ENCODE measurements at regions not wholly inside any gene's neighbourhood (a gene's known extent, or its start where the extent isn't known, plus 50 kb on each side); places are given as distances from the start of the nearest gene placed in this dataset.
"Not testable (repeated sequence)": the region's sequence is repeated elsewhere in the genome, so short reads cannot be mapped to it uniquely, and the experiment has no call there.

DNA sequence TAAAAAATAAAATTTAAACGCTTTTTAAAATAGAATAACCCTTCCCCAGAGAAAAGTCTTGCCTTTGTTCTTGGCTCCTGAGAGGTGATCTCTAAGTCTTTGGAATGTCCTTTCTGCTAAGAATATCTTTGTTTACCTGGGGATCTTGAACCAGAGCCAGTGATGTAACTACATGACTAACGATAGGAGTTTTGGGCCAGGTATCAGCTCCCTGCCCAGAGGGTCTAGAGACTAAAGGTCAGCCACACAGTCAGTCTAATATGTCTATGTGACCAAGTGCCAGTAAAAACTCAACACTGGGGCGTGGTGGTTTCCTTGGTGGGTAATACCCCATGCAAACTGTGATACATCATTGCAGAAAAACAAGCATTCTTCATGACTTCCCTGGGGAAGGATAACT lies 1351.9 kb upstream of the C9orf72 start:
- DNase-seq (ENCODE audit: low read depth): no peak

DNA sequence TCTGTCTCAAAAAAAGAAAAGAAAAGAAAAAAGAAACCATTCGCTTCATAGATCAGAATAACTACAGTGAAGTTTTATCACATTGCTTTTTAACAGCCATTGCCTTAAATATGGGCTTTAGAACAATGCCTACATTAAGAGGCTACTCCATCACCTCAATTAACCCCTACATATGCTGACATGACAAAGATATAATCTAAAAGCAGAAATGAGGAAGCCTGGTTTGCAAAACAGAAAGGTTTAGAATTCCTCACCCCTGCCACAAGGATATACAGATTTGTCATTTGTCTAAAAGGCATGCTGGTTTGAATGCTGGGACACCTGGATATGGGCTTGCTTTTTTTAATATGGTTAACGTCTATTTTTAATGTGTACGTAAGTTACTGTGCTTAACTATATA lies 1353.0 kb upstream of the C9orf72 start:
- DNase-seq (ENCODE audit: low read depth): no peak

DNA sequence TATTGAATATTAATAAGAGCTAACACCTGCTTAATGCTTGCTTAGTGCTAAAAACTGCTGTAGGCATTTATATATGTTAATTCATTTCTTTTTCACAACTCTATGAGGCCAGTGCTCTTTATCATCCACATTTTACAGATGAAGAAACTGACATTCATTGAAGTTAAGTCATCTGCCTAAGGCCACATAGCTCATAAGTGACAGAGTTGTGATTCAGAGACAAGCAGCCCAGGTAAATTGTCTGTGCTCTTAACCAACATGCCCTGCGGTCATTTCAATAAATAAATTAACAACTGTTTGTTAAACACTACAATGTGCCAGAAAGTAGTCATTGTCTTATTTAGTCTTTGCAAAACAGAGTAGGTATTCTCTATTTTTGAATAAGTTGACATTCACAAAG lies 1354.4 kb upstream of the C9orf72 start:
- no peak for DNase-seq (ENCODE audit: low read depth)

DNA sequence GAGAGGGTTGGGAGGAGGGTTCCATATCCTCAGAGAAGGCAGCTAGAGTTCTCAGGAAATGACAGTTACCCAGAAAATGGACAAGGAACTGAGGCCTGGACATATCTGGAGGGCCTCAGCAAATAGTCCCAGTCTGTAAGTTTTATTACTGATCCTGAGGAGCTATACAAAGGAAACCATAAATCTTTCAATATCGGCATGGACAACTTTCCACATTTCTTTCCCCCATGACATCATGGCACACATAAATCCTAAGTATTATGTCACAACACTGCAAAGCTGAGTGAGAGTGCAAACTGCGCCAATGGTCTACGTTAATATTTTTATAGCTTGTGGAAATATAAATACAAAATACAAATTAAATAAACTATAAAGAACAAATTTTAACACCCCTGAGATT lies 1356.2 kb upstream of the C9orf72 start:
- DNase-seq (ENCODE audit: low read depth): no peak

DNA sequence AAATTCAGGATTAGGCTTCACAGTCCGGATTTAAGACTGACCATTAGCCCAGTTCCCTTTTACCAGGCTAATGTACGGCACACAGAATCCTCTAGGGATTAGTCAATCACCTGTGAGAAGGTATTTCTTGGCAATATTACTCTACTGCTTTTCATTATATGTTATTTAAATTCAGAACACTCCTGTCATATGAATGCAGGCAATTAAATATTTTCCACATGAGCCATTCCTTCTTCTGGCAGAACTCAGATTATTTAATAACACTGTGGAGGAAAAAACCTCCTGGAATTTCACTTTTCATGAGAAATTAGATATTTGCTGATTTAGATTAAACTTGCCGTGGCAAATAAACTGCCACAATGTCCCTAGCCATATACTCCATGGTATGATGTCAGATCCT lies 1357.5 kb upstream of the C9orf72 start:
- DNase-seq (ENCODE audit: low read depth): no peak

DNA sequence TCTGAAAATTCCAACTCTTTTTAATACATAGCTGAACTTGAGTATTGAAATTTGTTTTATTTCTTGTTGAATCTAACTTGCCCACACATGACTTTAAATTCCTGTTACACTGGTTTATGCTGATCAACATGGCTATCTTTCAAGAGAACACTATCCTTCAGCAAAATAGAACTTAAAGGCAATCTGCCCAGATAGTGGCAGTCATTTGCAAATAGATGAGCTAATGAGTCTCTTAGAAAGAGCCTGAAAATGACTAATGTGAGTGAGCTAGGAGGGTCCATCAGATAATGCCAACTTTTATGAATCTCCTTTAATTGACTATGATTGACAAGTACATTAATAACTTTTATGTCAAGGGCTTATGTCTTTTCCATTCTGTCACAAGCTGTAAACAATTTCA lies 1360.8 kb upstream of the C9orf72 start:
- DNase-seq (ENCODE audit: low read depth): no peak

DNA sequence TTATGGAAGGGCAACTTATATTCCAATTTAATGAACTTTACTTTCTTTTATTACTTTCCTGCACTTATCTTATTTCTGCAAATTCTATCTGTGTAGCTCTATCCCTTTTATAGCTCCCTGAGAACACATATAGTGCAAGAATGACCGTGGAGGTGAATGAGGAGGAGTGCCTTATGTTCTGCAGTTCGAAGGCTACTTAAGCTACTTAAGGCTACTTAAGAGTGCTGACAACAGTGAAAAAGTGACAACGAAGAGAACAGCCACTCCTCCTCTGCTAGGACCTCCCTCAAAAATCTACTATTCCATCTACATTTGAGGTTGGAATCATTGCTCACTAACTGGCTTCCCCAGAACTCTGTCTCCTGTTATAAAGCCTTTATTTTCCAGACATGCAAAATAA lies 1365.7 kb upstream of the C9orf72 start:
- DNase-seq (ENCODE audit: low read depth): no peak

DNA sequence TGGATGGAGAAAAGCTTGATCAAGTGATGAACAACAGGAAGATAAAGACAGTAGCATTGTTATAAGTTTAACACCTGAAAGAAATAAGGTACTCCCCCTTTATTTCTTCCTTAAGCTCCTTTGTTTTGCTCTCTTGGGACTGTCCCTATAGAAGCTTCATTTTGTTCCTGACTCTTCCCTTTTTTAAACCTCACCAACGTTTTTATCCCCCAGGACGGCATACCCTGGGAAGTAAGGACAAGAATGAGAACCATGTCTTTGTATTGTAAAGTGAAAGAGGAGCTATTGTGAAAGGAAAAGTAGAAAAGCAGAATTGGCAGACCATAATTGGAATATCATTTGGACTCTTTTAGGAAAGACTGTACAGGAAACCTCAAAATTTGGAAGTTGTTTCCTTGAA lies 1368.6 kb upstream of the C9orf72 start:
- DNase-seq (ENCODE audit: low read depth): no peak

DNA sequence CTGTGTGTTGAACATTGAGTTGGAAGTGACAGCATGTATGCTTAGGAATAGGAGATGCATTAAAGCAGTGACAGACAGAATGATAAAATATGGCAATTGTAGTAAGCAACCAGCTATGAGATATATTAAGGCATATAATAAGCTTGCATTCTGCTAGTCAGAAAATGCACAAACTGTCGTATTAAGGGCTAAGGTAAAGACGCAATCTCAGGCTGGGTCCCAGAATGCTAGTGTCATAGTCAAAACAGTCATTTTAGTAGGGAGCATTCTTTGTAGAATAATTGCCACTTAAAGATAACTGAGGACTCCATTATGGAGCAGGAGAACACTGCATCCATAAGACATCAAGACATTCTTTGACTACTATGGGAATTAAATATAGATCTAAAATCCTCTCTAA lies 1369.7 kb upstream of the C9orf72 start:
- no peak for DNase-seq (ENCODE audit: low read depth)

DNA sequence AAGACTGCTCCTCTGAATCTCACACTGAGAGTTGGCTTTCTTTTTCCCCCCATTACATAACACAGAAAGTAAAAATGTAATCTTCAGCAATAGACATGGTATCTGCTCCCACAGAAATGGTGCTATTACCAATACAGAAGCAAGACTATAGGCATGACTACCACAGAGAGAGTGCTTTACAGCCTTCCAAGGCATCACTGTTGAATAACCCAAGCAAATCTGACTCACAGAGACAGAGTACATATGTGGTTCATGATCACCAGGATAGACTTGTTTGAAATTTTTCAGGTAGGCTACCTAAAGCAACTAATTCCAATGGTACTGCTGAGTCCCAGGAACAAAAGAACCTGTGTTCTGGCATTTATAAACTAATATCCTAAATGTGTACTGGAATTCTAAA lies 1373.4 kb upstream of the C9orf72 start:
- no peak for DNase-seq (ENCODE audit: low read depth)

DNA sequence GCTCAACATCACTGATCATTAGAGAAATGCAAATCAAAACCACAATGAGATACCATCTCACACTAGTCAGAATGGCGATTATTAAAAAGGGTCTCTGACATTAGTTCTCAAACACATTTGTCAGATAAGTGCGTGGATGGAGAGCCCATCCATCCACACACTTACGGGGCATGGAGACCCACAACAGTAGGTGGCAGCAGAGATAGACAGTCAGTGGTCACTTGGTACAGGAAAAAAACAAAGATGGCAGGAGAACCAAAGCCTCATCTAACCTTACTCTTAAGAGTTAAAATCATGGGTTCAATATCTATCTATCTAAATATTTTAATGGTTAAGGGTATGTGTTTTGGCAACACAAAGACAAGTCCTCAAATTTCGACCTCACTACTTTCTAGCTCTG lies 1378.7 kb upstream of the C9orf72 start:
- DNase-seq (ENCODE audit: low read depth): peak; percentile 11

DNA sequence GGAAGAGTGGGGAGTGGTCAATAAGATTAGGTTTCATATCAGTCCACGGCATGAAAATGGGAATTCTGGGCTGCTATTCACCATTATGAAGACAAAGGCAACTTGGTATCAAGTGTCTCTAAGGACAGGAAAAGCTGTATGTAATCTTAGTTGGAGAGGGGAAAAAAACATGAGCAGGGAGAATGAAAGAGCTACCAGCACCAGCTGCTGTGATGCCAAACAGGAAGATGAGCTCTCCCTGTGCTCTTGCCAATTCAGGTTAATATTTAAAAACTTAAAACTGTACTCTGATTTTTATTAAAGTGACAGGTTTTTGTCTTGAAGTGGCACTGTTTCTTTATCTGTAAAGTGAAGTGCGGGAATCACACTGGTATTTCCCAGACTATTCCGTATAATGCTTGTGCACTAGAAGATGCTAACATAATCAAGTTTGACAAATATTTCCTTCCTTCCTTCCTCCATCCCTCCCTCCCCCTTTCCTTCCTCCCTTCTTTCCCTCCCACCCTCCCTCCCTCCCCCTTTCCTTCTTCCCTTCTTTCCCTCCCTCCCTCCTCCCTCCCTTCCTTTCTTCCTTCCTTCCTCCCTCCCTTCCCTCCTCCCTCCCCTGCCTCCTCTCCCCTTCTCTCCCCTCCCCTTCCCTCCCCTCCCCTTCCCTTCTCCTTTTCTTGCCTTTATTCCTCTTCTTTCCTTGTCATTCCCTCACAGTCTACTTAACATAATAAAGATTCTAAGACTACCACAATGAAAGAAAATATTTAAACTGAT lies 1383.0 kb upstream of the C9orf72 start:
- DNase-seq (ENCODE audit: low read depth): no peak

DNA sequence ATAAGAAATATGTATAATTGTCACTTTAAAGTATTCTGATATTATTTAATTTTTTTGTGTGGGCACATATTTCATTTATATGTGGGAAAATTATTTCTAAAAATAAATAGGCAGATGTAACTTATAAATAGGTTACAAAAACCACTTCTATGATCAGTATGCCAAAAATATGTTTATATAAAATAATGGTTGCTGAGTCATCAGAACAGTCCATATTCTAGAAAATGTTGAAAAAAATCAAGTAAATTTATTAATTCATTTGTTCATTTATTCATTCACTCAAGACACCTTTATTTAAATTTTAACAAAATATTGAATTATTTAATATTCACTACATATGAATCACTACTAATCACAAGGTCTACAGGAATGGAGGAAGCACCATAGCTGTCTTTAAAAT lies 1387.3 kb upstream of the C9orf72 start:
- DNase-seq (ENCODE audit: low read depth): no peak

DNA sequence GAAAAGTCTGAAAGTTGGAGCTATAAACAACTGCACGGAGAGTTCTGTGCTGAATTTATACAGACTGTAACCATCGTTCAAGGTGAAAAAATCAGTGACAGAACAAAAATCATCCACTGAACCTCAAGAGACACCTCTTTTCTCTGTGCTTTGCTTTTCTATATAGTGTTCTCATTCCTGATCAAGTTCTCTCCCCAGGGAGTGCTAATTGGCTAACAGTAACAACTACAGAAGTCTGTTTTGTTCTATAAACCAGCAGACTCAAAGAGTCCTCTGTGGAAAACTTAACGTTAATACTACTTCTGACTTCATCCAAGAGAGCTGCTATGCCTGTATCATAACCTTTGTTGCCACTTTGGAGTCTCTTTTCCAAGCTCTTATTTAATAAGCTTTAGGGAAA lies 1388.3 kb upstream of the C9orf72 start:
- DNase-seq (ENCODE audit: low read depth): no peak

DNA sequence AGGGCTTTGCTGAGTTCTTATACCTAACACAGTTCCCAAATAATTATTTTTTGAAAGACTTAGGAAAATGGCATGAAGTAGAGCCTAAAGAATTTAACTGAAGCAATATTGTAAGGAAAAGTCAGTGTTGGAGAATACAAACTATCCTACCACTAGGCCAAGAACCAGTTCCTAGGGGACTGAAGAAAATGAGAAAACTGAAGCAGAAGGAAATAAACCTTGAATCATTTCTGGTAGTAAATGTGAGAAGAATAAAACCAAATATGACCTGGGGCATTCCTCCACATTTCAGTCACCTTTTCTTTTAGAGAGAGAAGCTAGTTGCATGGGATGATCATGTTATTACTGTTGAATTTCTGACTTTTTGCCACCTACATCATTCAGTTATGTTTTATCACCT lies 1393.9 kb upstream of the C9orf72 start:
- DNase-seq (ENCODE audit: low read depth): no peak

DNA sequence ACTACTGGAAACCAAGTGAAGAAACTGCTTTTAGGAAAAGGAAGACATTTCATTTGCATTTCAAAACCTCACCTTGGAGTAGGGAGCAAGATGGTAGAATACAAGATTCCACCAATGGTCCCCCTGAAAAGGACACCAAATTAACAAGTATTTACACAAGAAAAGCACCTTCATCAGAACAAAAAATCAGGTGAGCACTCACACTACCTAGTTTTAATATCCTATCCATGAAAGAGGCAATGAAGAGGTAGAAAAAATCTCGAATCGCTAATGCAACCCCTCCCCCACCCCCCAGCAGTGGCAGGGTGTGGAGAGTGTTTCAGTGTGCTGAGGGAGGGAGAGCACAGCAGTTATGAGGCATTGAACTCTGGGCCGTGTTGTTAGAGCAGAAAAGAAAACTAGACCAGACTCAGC lies 1397.0 kb upstream of the C9orf72 start:
- DNase-seq (ENCODE audit: low read depth): no peak

DNA sequence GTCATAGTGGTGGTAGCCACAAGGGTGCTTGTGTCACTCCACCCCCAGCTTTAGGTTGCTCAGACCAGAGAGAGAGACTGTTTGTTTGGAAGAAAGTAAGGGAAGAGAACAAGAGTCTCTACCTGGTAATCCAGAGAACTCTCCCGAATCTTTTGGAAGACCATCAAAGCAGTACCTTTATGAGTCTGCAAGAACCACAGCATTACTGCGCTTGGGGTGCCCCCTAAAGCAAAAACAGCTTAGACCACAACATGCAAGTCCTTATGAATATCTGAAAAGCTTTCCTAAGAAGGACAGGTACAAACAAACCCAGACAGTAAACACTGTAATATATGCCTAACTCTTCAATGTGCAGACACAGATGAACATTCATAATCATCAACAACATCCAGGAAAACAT lies 1398.6 kb upstream of the C9orf72 start:
- DNase-seq (ENCODE audit: low read depth): no peak

DNA sequence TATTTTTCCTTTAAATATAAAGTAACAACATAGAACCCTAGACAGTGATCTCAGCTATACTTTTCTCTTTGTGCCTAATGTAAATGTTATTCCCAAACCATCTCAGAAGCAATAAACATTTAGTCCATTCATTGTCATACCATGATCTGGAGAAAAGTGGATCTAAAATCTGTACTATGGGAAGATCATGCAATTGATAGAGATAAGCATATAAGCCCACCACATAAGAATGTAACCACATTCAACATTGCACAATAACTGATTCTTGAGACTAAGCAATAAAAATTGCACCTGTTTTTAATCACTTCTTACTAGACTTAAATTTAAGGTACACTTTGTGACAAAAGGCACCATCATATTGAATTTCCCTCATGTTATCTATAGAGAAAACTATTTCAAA lies 1403.0 kb upstream of the C9orf72 start:
- no peak for DNase-seq (ENCODE audit: low read depth)

DNA sequence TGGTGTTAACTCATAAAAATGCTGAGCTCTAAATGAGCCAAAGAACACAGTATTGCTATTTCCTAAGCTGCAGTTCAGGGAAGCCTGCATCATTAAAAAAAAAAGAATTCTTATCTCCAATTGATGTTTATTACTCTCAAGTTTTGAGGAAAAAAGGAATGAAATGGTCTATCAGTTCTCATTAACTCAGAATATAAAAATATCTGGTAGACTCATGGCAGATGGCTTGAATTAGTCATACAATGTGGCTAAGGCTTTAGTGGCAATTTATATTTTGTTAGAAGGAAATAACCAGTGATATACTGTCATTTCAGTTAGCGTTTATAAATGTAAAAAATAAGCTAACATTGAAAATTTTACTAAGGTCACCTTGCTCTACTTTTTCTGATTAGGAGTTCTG lies 1403.4 kb upstream of the C9orf72 start:
- no peak for DNase-seq (ENCODE audit: low read depth)

DNA sequence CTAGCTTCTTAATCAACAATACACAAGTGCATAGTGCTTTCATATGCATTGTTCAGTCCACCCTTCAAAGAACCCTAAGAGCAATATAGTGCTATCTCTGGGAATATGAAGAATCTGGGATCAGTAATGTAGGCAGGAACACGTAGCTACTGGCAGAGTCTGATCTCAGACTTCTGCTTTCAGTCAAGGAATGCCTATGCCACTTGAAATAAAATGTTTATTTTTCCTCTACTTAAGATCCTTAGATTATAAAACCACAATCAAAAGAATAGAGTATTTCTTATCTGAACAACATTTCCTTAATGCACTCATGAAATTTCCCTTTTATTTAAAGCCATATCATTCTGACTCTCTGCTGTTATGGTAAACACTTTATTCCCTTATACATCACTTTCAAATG lies 1407.8 kb upstream of the C9orf72 start:
- DNase-seq (ENCODE audit: low read depth): no peak

DNA sequence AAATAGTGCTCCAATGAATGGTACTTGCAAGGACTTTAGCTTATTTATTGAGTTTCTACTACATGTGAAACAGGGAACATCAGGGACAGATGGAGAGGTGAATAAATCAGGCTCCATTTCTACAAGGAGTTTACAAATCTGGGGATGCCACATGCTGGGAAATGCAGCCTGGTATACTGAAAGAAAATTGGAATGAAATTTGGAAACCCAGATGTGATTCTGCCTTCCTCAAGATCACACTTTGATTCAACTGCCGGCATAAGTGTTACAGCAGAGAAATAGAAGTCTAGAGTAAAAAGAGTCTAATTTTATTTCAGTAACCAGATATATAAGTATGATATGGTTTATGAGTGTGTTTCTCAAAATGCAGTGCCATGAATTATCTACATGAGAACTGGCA lies 1408.4 kb upstream of the C9orf72 start:
- no peak for DNase-seq (ENCODE audit: low read depth)

DNA sequence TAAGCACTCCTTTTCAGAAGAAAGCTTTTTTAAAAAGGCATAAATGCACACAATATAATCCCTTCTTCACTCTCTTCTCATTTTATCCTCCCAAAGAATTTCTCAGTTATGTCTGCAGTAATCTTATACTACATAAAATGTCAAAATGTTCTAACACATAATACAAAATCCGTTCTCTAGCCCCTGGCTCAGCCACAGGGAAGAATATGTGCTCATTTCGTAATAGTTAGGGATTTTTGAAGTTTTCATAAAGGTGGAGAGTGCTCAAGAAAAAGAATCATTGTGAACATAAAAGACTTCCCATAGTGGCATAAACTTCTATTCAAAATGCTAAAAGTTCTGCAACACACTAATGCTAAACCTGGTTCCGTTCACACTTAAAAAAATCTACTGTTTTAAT lies 1410.7 kb upstream of the C9orf72 start:
- DNase-seq (ENCODE audit: low read depth): no peak

DNA sequence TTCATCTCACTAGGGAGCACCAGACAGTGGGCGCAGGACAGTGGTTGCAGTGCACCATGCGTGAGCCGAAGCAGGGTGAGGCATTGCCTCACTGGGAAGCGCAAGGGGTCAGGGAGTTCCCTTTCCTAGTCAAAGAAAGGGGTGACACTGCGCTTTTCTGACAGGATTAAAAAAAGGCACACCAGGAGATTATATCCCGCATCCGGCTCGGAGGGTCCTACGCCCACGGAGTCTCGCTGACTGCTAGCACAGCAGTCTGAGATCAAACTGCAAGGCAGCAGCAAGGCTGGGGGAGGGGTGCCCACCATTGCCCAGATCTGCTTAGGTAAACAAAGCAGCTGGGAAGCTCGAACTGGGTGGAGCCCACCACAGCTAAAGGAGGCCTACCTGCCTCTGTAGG lies 1416.7 kb upstream of the C9orf72 start:
- not testable (repeated sequence) for DNase-seq (ENCODE audit: low read depth)

DNA sequence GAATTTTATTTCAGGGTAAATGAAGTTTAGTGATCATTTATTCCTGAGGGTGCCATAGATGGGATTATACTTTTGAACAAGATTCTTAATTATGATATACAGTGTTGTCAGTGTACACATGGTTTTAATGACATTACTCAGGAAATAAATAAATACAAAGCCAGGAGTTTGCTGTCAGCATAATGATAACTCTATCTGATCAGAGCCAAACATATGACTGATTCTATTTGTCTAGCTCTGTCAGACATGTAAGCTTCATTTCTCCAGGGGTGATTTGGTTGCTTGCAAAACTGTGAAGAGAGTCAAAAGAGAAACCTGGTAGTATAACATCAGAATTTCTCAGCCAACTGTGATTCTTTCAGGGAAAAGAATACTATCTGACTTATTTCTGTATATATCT lies 1425.8 kb upstream of the C9orf72 start:
- no peak for DNase-seq (ENCODE audit: low read depth)

DNA sequence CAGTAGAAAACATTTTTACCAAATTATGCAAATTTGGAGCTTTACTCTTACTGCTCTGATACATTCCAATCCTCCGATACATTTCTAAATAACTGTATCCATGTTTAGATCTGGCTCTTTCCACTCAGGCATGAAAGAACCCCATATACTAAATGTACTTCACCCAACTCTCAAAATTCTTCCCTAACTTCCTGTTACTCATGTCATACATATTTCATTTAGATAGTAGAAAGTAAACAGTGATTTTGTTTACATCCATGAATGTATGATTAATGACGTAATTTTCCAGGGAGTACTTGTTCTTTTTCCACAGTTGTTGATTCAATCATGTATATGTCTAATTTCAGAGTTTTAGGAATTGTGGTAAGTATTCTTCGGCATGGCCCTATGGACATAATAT lies 1426.5 kb upstream of the C9orf72 start:
- DNase-seq (ENCODE audit: low read depth): peak; percentile 50

Measured in amniotic epithelial cell (primary cell).